PFSK-1 (cell line): ENCODE measurements at regions not wholly inside any gene's neighbourhood (a gene's known extent, or its start where the extent isn't known, plus 50 kb on each side); places are given as distances from the start of the nearest gene placed in this dataset.

Source experiments
- SIN3A ChIP-seq: IDR thresholded peaks from 2 replicates; pipeline ENCODE4 v1.6.1; 2012; ENCODE audit warnings: mild to moderate bottlenecking, low read length, moderate library complexity, borderline replicate concordance; ENCODE audit not compliant: insufficient read depth
- TF ChIP-seq, protein P1 (sequence below), 2 experiments: IDR thresholded peaks; 2 replicates each; pipeline versions ENCODE4 v1.6.1 to v1.8.0; 2011 to 2012; ENCODE audit warnings: low read depth in 2 of 2, low read length in 2 of 2, control low read depth in 1 of 2, inconsistent platforms in 1 of 2, mild to moderate bottlenecking in 1 of 2, moderate library complexity in 1 of 2; ENCODE audit not compliant: insufficient read depth in 1 of 2

- TF ChIP-seq, protein P1, sequence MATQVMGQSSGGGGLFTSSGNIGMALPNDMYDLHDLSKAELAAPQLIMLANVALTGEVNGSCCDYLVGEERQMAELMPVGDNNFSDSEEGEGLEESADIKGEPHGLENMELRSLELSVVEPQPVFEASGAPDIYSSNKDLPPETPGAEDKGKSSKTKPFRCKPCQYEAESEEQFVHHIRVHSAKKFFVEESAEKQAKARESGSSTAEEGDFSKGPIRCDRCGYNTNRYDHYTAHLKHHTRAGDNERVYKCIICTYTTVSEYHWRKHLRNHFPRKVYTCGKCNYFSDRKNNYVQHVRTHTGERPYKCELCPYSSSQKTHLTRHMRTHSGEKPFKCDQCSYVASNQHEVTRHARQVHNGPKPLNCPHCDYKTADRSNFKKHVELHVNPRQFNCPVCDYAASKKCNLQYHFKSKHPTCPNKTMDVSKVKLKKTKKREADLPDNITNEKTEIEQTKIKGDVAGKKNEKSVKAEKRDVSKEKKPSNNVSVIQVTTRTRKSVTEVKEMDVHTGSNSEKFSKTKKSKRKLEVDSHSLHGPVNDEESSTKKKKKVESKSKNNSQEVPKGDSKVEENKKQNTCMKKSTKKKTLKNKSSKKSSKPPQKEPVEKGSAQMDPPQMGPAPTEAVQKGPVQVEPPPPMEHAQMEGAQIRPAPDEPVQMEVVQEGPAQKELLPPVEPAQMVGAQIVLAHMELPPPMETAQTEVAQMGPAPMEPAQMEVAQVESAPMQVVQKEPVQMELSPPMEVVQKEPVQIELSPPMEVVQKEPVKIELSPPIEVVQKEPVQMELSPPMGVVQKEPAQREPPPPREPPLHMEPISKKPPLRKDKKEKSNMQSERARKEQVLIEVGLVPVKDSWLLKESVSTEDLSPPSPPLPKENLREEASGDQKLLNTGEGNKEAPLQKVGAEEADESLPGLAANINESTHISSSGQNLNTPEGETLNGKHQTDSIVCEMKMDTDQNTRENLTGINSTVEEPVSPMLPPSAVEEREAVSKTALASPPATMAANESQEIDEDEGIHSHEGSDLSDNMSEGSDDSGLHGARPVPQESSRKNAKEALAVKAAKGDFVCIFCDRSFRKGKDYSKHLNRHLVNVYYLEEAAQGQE (IDR thresholded peaks at IDR 0.05; ENCODE audit: insufficient read depth in 1 of 2, low read depth in 2 of 2, low read length in 2 of 2), result no peak
- TF ChIP-seq SIN3A, result no peak
These were observed 498.4 kb downstream of the RMST start for GRCh38 chr12:97960741-97961608.
